H1 (cell line): ENCODE measurements at regions not wholly inside any gene's neighbourhood (a gene's known extent, or its start where the extent isn't known, plus 50 kb on each side); places are given as distances from the start of the nearest gene placed in this dataset.

ENCODE experiments used
- ATF2 ChIP-seq: IDR thresholded peaks from 2 replicates; pipeline ENCODE4 v1.6.1; 2012; ENCODE audit warnings: low read length, inconsistent platforms
- ATF3 ChIP-seq: IDR thresholded peaks from 2 replicates; pipeline ENCODE4 v1.6.1; 2011; ENCODE audit warnings: low read depth, mild to moderate bottlenecking, low read length; ENCODE audit not compliant: insufficient read depth
- CHD7 ChIP-seq: fragments of 300-600 bp; sonication (generic); IDR thresholded peaks from 2 replicates; pipeline ENCODE4 v1.7.1; 2012; ENCODE audit warnings: low read length, moderate library complexity, mild to moderate bottlenecking, inconsistent platforms; ENCODE audit not compliant: insufficient replicate concordance
- NANOG ChIP-seq: IDR thresholded peaks from 2 replicates; pipeline ENCODE4 v1.6.1; 2011; ENCODE audit warnings: low read length, low read depth, mild to moderate bottlenecking, inconsistent platforms; ENCODE audit not compliant: insufficient read depth, poor library complexity, severe bottlenecking
- POU5F1 ChIP-seq: IDR thresholded peaks from 2 replicates; pipeline ENCODE4 v1.6.1; 2011; ENCODE audit warnings: low read depth, mild to moderate bottlenecking, low read length, moderate library complexity

- TF ChIP-seq CHD7: no peak
- no peak for TF ChIP-seq NANOG
- no peak for TF ChIP-seq ATF2
- TF ChIP-seq POU5F1: no peak
- TF ChIP-seq ATF3: no peak
These were observed 285.0 kb upstream of the PCDH20 start (continued) for GRCh38 chr13:61700620-61701019.
